ENCODE measurements at regions not wholly inside any gene's neighbourhood (a gene's known extent, or its start where the extent isn't known, plus 50 kb on each side); places are given as distances from the start of the nearest gene placed in this dataset.

DNA sequence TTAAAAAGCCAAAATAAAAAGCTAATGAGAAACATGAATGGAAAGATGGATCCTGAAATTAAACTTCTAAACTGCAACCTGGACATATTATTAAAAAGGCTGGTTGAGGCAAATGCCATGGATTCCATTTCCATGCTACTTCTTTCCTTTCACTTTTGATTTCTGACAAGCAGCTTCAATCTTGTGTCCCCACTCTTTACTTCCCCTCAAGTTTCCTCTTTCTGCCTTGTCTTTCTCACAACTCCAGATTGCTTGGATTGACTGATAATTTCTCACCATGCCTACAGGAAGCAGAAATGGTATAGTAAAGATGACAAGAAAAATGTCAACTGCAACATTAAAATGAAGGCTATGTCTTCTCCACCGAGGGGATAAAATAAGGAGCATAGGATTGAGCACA, 1136.7 kb downstream of the TUSC7 start:
- no peak overlapping the region for H3K4me3 ChIP-seq (ENCODE audit: low read depth, low read length)
- TF ChIP-seq, protein P1, sequence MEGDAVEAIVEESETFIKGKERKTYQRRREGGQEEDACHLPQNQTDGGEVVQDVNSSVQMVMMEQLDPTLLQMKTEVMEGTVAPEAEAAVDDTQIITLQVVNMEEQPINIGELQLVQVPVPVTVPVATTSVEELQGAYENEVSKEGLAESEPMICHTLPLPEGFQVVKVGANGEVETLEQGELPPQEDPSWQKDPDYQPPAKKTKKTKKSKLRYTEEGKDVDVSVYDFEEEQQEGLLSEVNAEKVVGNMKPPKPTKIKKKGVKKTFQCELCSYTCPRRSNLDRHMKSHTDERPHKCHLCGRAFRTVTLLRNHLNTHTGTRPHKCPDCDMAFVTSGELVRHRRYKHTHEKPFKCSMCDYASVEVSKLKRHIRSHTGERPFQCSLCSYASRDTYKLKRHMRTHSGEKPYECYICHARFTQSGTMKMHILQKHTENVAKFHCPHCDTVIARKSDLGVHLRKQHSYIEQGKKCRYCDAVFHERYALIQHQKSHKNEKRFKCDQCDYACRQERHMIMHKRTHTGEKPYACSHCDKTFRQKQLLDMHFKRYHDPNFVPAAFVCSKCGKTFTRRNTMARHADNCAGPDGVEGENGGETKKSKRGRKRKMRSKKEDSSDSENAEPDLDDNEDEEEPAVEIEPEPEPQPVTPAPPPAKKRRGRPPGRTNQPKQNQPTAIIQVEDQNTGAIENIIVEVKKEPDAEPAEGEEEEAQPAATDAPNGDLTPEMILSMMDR (IDR thresholded peaks at IDR 0.05; ENCODE audit: low read depth, low read length, missing control alignments), result no peak
- no peak for DNase-seq (ENCODE audit: low read depth)

DNA sequence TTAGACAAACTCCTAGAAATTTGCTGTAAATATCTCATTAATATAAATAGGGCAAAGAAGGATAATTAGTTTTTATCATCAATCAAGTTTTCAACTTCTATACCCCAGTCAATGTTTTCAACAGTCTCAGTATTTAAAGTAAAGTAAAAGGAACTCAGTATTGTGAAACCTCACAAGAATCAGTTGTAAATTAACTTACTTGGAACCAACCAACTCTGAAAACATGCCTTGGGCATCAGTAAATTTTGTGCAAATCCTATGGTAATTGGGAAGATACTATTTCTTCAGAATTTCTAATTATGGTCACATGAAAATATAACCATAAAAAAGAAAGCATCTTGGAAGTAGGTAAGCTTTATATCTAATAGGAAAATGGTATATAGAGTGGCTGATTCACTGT, 1139.0 kb downstream of the TUSC7 start:
- TF ChIP-seq, protein P1 (IDR thresholded peaks at IDR 0.05; ENCODE audit: low read depth, low read length, missing control alignments), result no peak
- H3K4me3 ChIP-seq (ENCODE audit: low read depth, low read length), result no peak overlapping the region
- DNase-seq (ENCODE audit: low read depth), result no peak

DNA sequence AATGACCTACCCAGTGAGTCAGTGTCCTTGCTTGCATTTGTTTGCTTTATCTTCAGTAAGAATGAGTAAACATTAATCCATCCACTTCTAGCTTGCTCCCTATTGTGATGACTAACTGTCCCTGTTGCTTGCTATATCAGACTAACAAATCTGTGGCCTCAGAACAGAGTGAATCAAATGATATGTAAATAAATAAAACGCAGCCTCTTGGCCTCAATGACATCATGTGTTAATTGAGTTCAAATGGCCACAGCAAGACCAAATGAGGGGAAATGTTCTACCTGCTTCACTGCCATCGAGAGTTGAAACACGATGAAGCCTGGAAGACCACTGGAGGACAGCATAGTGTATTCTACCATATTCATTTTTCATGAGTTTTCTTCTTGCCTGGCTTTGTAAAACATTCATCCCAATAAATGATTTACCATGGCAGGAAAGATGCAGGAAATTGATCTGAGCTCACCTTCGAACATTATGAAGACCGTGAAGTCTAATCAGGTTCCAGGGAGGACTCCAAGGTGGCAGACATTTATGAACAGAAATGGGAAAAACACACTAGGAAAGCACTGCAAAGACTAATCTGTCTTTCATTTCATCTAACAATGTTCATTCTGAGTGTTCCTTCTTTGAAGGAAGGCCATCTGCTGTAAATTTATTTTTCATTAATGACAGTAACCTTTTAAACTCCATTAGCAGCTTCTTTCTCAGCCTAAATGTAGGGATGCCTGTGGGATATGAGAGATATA, 1144.5 kb downstream of the TUSC7 start:
- TF ChIP-seq, protein P1 (IDR thresholded peaks at IDR 0.05; ENCODE audit: low read depth, low read length, missing control alignments), result no peak
- no peak for DNase-seq (ENCODE audit: low read depth)

DNA sequence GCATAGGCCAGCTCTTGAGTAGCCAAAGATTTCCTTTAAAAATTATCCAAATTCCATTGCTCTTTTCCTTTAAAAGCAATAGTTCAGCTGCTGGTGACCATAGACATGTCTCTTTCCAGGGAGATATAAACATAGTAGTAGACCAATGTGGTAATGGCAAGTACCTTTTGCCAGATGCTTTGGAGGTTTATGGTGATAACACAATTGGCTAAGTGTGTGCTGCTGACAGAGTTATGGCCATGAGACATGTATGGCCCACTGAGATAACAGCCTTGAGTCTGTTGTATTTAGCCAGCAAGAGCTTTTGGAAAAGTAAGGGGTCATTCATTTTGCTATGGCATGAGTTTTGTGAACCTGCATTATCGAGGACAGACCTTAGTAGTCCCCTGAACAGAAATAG, 1146.8 kb downstream of the TUSC7 start:
- TF ChIP-seq, protein P1 (IDR thresholded peaks at IDR 0.05; ENCODE audit: low read depth, low read length, missing control alignments), result no peak
- DNase-seq (ENCODE audit: low read depth), result no peak
- no peak overlapping the region for H3K4me3 ChIP-seq (ENCODE audit: low read depth, low read length)

More for the DNA sequence above, 1144.5 kb downstream of the TUSC7 start:
- H3K4me3 ChIP-seq (ENCODE audit: low read depth, low read length), result no peak overlapping the region

DNA sequence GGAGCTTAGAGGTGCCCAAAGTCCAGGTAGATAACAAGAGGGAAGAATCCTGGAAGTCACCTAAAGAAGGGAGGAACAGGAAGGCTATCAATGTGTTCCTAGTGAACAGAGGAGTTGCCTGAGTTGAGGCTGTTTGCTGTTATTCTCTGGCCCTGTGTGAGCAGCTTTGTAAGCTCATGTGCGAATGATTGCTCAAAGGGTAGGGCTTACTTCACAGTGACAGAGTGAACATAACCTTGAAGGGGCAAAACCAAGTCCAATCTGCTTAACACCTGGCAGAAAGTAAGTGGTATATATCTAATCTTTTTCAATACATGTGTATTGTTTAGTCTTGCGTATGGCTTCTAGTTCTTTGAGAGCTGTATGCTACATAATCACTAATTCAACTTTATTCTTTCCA, 1153.6 kb downstream of the TUSC7 start:
- no peak overlapping the region for H3K4me3 ChIP-seq (ENCODE audit: low read depth, low read length)
- TF ChIP-seq, protein P1 (IDR thresholded peaks at IDR 0.05; ENCODE audit: low read depth, low read length, missing control alignments), result no peak
- no peak for DNase-seq (ENCODE audit: low read depth)

DNA sequence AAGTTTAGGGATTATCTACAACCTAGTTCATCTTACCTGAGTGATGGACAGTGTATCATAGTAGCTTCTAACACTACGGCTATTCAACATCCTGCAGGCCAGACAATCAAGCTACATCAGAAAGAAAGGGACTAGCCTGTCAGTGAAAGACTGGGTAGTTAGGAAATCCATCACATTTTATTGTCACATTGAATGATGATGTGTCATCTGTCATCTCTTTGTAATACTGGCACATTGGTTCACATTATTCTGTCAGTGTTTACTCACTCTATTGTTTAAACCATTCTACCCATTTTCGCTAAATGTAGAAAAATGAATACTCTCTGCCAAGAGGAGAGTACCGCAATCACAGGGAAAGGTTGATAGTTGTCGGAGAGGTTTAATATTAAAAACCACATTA, 1155.8 kb downstream of the TUSC7 start:
- no peak overlapping the region for H3K4me3 ChIP-seq (ENCODE audit: low read depth, low read length)
- TF ChIP-seq, protein P1 (IDR thresholded peaks at IDR 0.05; ENCODE audit: low read depth, low read length, missing control alignments), result no peak
- DNase-seq (ENCODE audit: low read depth), result no peak

DNA sequence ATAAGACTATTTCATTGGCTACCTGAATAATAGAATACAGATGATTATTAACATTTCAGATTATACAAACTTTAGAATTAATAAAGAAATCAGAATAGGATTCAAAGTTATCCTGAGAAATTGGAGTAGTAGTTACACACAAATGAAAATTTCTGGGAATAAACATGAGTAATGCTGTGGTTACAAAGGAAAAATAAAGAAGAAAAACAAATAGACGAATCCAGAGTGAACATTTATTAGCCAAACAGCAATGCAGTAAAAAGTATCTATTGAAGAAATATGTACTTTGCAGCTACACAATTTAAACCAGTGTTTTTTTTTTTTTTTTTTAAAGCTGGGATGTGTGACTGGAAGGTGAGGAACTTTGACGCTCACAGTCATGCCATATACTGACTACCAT, 1159.2 kb downstream of the TUSC7 start:
- DNase-seq (ENCODE audit: low read depth), result no peak
- no peak overlapping the region for H3K4me3 ChIP-seq (ENCODE audit: low read depth, low read length)
- TF ChIP-seq, protein P1 (IDR thresholded peaks at IDR 0.05; ENCODE audit: low read depth, low read length, missing control alignments), result no peak

Measured in GM12864 (cell line).